ENCODE measurements at regions not wholly inside any gene's neighbourhood (a gene's known extent, or its start where the extent isn't known, plus 50 kb on each side); places are given as distances from the start of the nearest gene placed in this dataset.

DNA sequence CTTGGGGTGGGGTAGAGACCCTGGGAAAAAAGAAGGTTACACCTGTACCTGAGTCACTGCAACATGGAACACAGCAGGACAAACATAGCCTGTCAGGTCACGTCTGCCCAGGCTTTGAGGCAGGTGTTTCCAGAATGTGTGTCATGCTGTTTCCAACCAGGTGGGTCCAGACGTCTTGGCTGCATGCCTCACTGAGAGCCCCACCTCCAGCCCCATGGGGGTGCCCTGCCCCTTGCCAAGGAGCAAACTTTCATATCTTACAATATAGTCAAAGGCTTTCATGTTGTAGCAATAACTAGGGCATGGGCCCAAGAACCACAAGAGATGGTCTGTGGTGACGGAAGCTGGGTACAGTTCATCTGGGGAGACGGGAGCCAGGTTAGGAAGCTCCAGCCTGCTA is 499.7 kb downstream of the BCL11A start:
- H2AK5ac ChIP-seq (ENCODE audit: low read length) = no peak overlapping the region
- no CpG with 5 or more reads among the region's 4 CpGs for WGBS (ENCODE audit: extremely low coverage, insufficient coverage, low lambda C conversion rate)

DNA sequence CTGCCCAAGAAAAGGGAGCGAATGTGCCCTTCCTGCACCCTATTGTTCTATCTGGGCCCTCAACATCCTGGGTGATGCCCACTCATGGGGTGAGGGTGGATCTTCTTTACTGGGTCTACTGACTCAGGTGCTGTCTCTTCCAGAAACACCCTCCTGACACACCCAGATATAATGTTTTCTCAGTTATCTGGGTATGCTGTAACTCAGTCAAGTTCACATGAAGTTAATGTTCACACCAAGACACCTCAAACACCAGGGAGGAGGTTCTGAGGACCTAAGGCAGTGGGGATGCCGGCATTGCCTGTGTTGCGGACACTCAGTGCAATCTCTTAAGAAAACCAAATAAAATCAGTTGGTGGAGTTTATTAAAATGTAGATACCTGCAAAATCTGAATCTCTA is 500.9 kb downstream of the BCL11A start:
- Histone ChIP-seq H3K4ac (ENCODE audit: low read depth, low read length) (no peak overlapping the region), H3K4me2 (ENCODE audit: low read length) (no peak overlapping the region), H2BK120ac (ENCODE audit: low read depth, low read length) (no peak overlapping the region), H4K5ac (ENCODE audit: low read length) (no peak overlapping the region), H3K9ac (ENCODE audit: low read length) (no peak overlapping the region), H3K79me1 (ENCODE audit: low read length) (no peaks in the 10 kb centered on the region), H3K4me1 (ENCODE audit: control insufficient read depth, low read depth, low read length) (no peaks in the 10 kb centered on the region), H3K18ac (ENCODE audit: low read length) (no peak overlapping the region), H4K8ac (ENCODE audit: low read depth, low read length) (no peak overlapping the region), H3K27me3 (ENCODE audit: insufficient read depth, low read length, poor library complexity) (no peaks in the 10 kb centered on the region), H3K27ac (ENCODE audit: low read depth, low read length) (no peak overlapping the region), H3K79me2 (ENCODE audit: control insufficient read depth, insufficient read depth, low read length) (no peaks in the 10 kb centered on the region), H2AK5ac (ENCODE audit: low read length) (no peak overlapping the region), H2BK15ac (replicated peaks; ENCODE audit: low read depth) (no peak overlapping the region), H3K56ac (ENCODE audit: low read length) (no peak overlapping the region), H3K23ac (ENCODE audit: low read length) (no peak overlapping the region), H2BK5ac (ENCODE audit: low read length) (no peak overlapping the region), H3K4me3 (ENCODE audit: low read length) (no peak overlapping the region), H3K36me3 (ENCODE audit: control insufficient read depth, insufficient read depth, low read length) (no peaks in the 10 kb centered on the region)
- no peak for DNase-seq
- no CpG with 5 or more reads among the region's 3 CpGs for WGBS (ENCODE audit: extremely low coverage, insufficient coverage, low lambda C conversion rate)

More for the DNA sequence above, 499.7 kb downstream of the BCL11A start:
- H3K4me2 ChIP-seq (ENCODE audit: low read length) = no peak overlapping the region
- no peak overlapping the region for H3K56ac ChIP-seq (ENCODE audit: low read length)
- DNase-seq = no peak
- no peak overlapping the region for H2BK120ac ChIP-seq (ENCODE audit: low read depth, low read length)
- no peaks in the 10 kb centered on the region for H3K4me1 ChIP-seq (ENCODE audit: control insufficient read depth, low read depth, low read length)
- H3K4me3 ChIP-seq (ENCODE audit: low read length) = no peak overlapping the region
- no peak overlapping the region for H4K5ac ChIP-seq (ENCODE audit: low read length)
- H3K79me1 ChIP-seq (ENCODE audit: low read length) = no peaks in the 10 kb centered on the region
- no peaks in the 10 kb centered on the region for H3K79me2 ChIP-seq (ENCODE audit: control insufficient read depth, insufficient read depth, low read length)
- no peak overlapping the region for H3K23ac ChIP-seq (ENCODE audit: low read length)
- no peak overlapping the region for H4K8ac ChIP-seq (ENCODE audit: low read depth, low read length)
- H3K36me3 ChIP-seq (ENCODE audit: control insufficient read depth, insufficient read depth, low read length) = no peaks in the 10 kb centered on the region
- H3K18ac ChIP-seq (ENCODE audit: low read length) = no peak overlapping the region
- no peaks in the 10 kb centered on the region for H3K27me3 ChIP-seq (ENCODE audit: insufficient read depth, low read length, poor library complexity)
- no peak overlapping the region for H2BK15ac ChIP-seq (replicated peaks; ENCODE audit: low read depth)
- H3K27ac ChIP-seq (ENCODE audit: low read depth, low read length) = no peak overlapping the region
- H2BK5ac ChIP-seq (ENCODE audit: low read length) = no peak overlapping the region
- H3K9ac ChIP-seq (ENCODE audit: low read length) = no peak overlapping the region
- no peak overlapping the region for H3K4ac ChIP-seq (ENCODE audit: low read depth, low read length)

- no peak overlapping the region for H3K4ac ChIP-seq (ENCODE audit: low read depth, low read length)
- H3K23ac ChIP-seq (ENCODE audit: low read length) = no peak overlapping the region
- WGBS (ENCODE audit: extremely low coverage, insufficient coverage, low lambda C conversion rate) = no CpG with 5 or more reads among the region's 4 CpGs
- H3K4me3 ChIP-seq (ENCODE audit: low read length) = no peak overlapping the region
- H3K4me2 ChIP-seq (ENCODE audit: low read length) = no peak overlapping the region
- H3K27ac ChIP-seq (ENCODE audit: low read depth, low read length) = no peak overlapping the region
- no peak overlapping the region for H3K18ac ChIP-seq (ENCODE audit: low read length)
- no peaks in the 10 kb centered on the region for H3K36me3 ChIP-seq (ENCODE audit: control insufficient read depth, insufficient read depth, low read length)
- H3K4me1 ChIP-seq (ENCODE audit: control insufficient read depth, low read depth, low read length) = no peaks in the 10 kb centered on the region
- H2BK120ac ChIP-seq (ENCODE audit: low read depth, low read length) = no peak overlapping the region
- H3K79me1 ChIP-seq (ENCODE audit: low read length) = no peaks in the 10 kb centered on the region
- no peak overlapping the region for H2AK5ac ChIP-seq (ENCODE audit: low read length)
- no peak overlapping the region for H2BK5ac ChIP-seq (ENCODE audit: low read length)
- no peak for DNase-seq
- H3K27me3 ChIP-seq (ENCODE audit: insufficient read depth, low read length, poor library complexity) = no peaks in the 10 kb centered on the region
- no peak overlapping the region for H4K5ac ChIP-seq (ENCODE audit: low read length)
- H3K9ac ChIP-seq (ENCODE audit: low read length) = no peak overlapping the region
- no peaks in the 10 kb centered on the region for H3K79me2 ChIP-seq (ENCODE audit: control insufficient read depth, insufficient read depth, low read length)
- no peak overlapping the region for H3K56ac ChIP-seq (ENCODE audit: low read length)
- no peak overlapping the region for H4K8ac ChIP-seq (ENCODE audit: low read depth, low read length)
- H2BK15ac ChIP-seq (replicated peaks; ENCODE audit: low read depth) = no peak overlapping the region
Observed at GRCh38 chr2:60051991-60052390, 501.5 kb downstream of the BCL11A start.

GRCh38 chr2:60047944-60048525 is 505.4 kb downstream of the BCL11A start:
- Histone ChIP-seq H3K79me2 (ENCODE audit: control insufficient read depth, insufficient read depth, low read length) (no peaks in the 10 kb centered on the region), H2AK5ac (ENCODE audit: low read length) (no peak overlapping the region), H2BK120ac (ENCODE audit: low read depth, low read length) (no peak overlapping the region), H4K5ac (ENCODE audit: low read length) (no peak overlapping the region), H2BK15ac (replicated peaks; ENCODE audit: low read depth) (no peak overlapping the region), H3K56ac (ENCODE audit: low read length) (no peak overlapping the region), H3K36me3 (ENCODE audit: control insufficient read depth, insufficient read depth, low read length) (no peaks in the 10 kb centered on the region), H3K27ac (ENCODE audit: low read depth, low read length) (no peak overlapping the region), H3K9ac (ENCODE audit: low read length) (no peak overlapping the region), H3K27me3 (ENCODE audit: insufficient read depth, low read length, poor library complexity) (no peaks in the 10 kb centered on the region), H2BK5ac (ENCODE audit: low read length) (no peak overlapping the region), H3K4me2 (ENCODE audit: low read length) (no peak overlapping the region), H3K79me1 (ENCODE audit: low read length) (no peaks in the 10 kb centered on the region), H3K23ac (ENCODE audit: low read length) (no peak overlapping the region), H4K8ac (ENCODE audit: low read depth, low read length) (no peak overlapping the region), H3K4me3 (ENCODE audit: low read length) (no peak overlapping the region), H3K18ac (ENCODE audit: low read length) (no peak overlapping the region), H3K4ac (ENCODE audit: low read depth, low read length) (no peak overlapping the region), H3K4me1 (ENCODE audit: control insufficient read depth, low read depth, low read length) (no peaks in the 10 kb centered on the region)
- no peak for DNase-seq
- no CpG with 5 or more reads among the region's 4 CpGs for WGBS (ENCODE audit: extremely low coverage, insufficient coverage, low lambda C conversion rate)

DNA sequence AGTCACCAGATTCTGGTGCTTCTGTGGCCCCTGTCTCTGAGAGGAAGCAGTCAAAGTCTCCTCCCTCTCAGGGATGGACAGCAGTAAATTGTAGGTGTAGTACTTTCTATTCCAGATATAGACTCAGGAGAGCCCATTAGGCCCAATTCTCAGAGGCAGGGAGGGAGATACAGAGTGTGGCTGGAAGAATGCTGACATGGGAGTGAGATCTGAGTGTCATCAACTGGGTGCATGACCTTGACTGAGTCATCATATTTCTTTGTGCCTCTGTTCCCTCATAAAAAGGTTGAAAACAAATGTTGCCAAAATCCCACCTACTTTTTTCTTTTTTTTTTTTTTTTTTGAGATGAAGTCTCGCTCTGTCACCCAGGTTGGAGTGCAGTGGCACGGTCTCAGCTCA is 506.1 kb downstream of the BCL11A start:
- H3K27me3 ChIP-seq (ENCODE audit: insufficient read depth, low read length, poor library complexity) = no peaks in the 10 kb centered on the region
- H3K79me2 ChIP-seq (ENCODE audit: control insufficient read depth, insufficient read depth, low read length) = no peaks in the 10 kb centered on the region
- H2BK120ac ChIP-seq (ENCODE audit: low read depth, low read length) = no peak overlapping the region
- no peak overlapping the region for H3K4ac ChIP-seq (ENCODE audit: low read depth, low read length)
- H3K27ac ChIP-seq (ENCODE audit: low read depth, low read length) = no peak overlapping the region
- no peak overlapping the region for H3K4me2 ChIP-seq (ENCODE audit: low read length)
- no peak overlapping the region for H2BK5ac ChIP-seq (ENCODE audit: low read length)
- no peak overlapping the region for H2BK15ac ChIP-seq (replicated peaks; ENCODE audit: low read depth)
- H3K36me3 ChIP-seq (ENCODE audit: control insufficient read depth, insufficient read depth, low read length) = no peaks in the 10 kb centered on the region
- no peaks in the 10 kb centered on the region for H3K79me1 ChIP-seq (ENCODE audit: low read length)
- no peak overlapping the region for H3K4me3 ChIP-seq (ENCODE audit: low read length)
- no peak overlapping the region for H3K9ac ChIP-seq (ENCODE audit: low read length)
- no peak for DNase-seq
- H4K5ac ChIP-seq (ENCODE audit: low read length) = no peak overlapping the region
- H4K8ac ChIP-seq (ENCODE audit: low read depth, low read length) = no peak overlapping the region
- no peak overlapping the region for H2AK5ac ChIP-seq (ENCODE audit: low read length)
- no CpG with 5 or more reads among the region's 2 CpGs for WGBS (ENCODE audit: extremely low coverage, insufficient coverage, low lambda C conversion rate)
- H3K18ac ChIP-seq (ENCODE audit: low read length) = no peak overlapping the region
- no peak overlapping the region for H3K23ac ChIP-seq (ENCODE audit: low read length)
- H3K56ac ChIP-seq (ENCODE audit: low read length) = no peak overlapping the region
- no peaks in the 10 kb centered on the region for H3K4me1 ChIP-seq (ENCODE audit: control insufficient read depth, low read depth, low read length)

DNA sequence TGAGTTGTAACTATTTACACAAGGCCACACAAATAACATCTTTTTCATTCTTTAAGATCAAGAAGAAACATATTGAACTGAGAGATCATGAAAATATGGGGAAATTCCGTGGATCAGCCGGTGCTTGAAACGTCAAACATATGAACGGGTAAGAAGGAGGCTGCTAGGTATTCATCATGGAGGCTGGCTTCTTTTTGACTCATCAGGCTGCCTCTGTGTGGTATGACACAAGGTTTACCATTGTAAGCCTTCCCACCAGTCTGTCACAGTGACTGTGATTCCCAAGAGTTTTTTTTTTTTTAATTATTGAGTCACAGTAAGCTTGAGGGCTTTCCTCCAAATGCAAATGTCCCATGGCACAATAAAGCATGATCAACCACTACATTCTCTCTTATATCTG is 506.9 kb downstream of the BCL11A start:
- no CpG with 5 or more reads among the region's 4 CpGs for WGBS (ENCODE audit: extremely low coverage, insufficient coverage, low lambda C conversion rate)
- H4K8ac ChIP-seq (ENCODE audit: low read depth, low read length) = no peak overlapping the region
- H4K5ac ChIP-seq (ENCODE audit: low read length) = no peak overlapping the region
- no peak overlapping the region for H3K4me2 ChIP-seq (ENCODE audit: low read length)
- H3K4ac ChIP-seq (ENCODE audit: low read depth, low read length) = no peak overlapping the region
- H3K4me3 ChIP-seq (ENCODE audit: low read length) = no peak overlapping the region
- H3K9ac ChIP-seq (ENCODE audit: low read length) = no peak overlapping the region
- no peak overlapping the region for H3K56ac ChIP-seq (ENCODE audit: low read length)
- no peak overlapping the region for H2AK5ac ChIP-seq (ENCODE audit: low read length)
- H2BK120ac ChIP-seq (ENCODE audit: low read depth, low read length) = no peak overlapping the region
- no peaks in the 10 kb centered on the region for H3K4me1 ChIP-seq (ENCODE audit: control insufficient read depth, low read depth, low read length)
- no peak overlapping the region for H2BK5ac ChIP-seq (ENCODE audit: low read length)
- no peak for DNase-seq
- no peaks in the 10 kb centered on the region for H3K27me3 ChIP-seq (ENCODE audit: insufficient read depth, low read length, poor library complexity)
- no peak overlapping the region for H3K27ac ChIP-seq (ENCODE audit: low read depth, low read length)
- H3K79me1 ChIP-seq (ENCODE audit: low read length) = no peaks in the 10 kb centered on the region
- H3K23ac ChIP-seq (ENCODE audit: low read length) = no peak overlapping the region
- H2BK15ac ChIP-seq (replicated peaks; ENCODE audit: low read depth) = no peak overlapping the region
- no peak overlapping the region for H3K18ac ChIP-seq (ENCODE audit: low read length)
- H3K79me2 ChIP-seq (ENCODE audit: control insufficient read depth, insufficient read depth, low read length) = no peaks in the 10 kb centered on the region
- no peaks in the 10 kb centered on the region for H3K36me3 ChIP-seq (ENCODE audit: control insufficient read depth, insufficient read depth, low read length)

Data from mesendoderm (in vitro differentiated cells).